DND-41 (cell line): ENCODE measurements at regions not wholly inside any gene's neighbourhood (a gene's known extent, or its start where the extent isn't known, plus 50 kb on each side); places are given as distances from the start of the nearest gene placed in this dataset.

ENCODE experiments used
- ATAC-seq: fragments of 200-7000 bp; cut with Tn5 transposase; 3 replicates; pipeline ENCODE4 v1.9.1; 2021; ENCODE audit warnings: low read depth; ENCODE audit not compliant: insufficient read depth
- DNase-seq: peaks from one replicate; pipeline ENCODE4 v3.0.0-alpha.2; 2020
- H2AFZ ChIP-seq: 2 replicates; pipeline ENCODE4 v1.6.0; 2012; ENCODE audit warnings: low read depth, low read length
- H3K27ac ChIP-seq: 2 replicates; pipeline ENCODE4 v1.5.1; 2012; ENCODE audit warnings: low read length, inconsistent platforms
- H3K27me3 ChIP-seq: fragments of 200-600 bp; sonication (generic); 2 replicates; pipeline ENCODE4 v1.6.0; 2012; ENCODE audit warnings: low read length, mild to moderate bottlenecking, inconsistent platforms; ENCODE audit not compliant: insufficient read depth, poor library complexity
- H3K36me3 ChIP-seq: 2 replicates; pipeline ENCODE4 v1.5.1; 2012; ENCODE audit warnings: low read length, inconsistent platforms; ENCODE audit not compliant: insufficient read depth
- H3K4me1 ChIP-seq: 2 replicates; pipeline ENCODE4 v1.5.1; 2012; ENCODE audit warnings: mild to moderate bottlenecking, low read length; ENCODE audit not compliant: insufficient read depth
- H3K4me2 ChIP-seq: 2 replicates; pipeline ENCODE4 v1.6.0; 2012; ENCODE audit warnings: mild to moderate bottlenecking, moderate library complexity, low read length, inconsistent platforms; ENCODE audit not compliant: insufficient read depth
- H3K4me3 ChIP-seq, 2 experiments: fragments of 200-600 bp in 1 of 2; shearing (Covaris generic) in 1 of 2; 2 replicates each; pipeline ENCODE4 v1.5.1; 2012 to 2016; ENCODE audit warnings: inconsistent platforms in 2 of 2, low read length in 2 of 2, mild to moderate bottlenecking in 2 of 2, low read depth in 1 of 2, moderate library complexity in 1 of 2
- H3K79me2 ChIP-seq: 2 replicates; pipeline ENCODE4 v1.6.0; 2012; ENCODE audit warnings: low read length, inconsistent platforms; ENCODE audit not compliant: insufficient read depth
- H3K9ac ChIP-seq: 2 replicates; pipeline ENCODE4 v1.6.0; 2012; ENCODE audit warnings: low read depth, mild to moderate bottlenecking, inconsistent platforms, low read length, moderate library complexity
- H3K9me3 ChIP-seq: 2 replicates; pipeline ENCODE4 v1.5.1; 2012; ENCODE audit warnings: low read length, moderate library complexity, mild to moderate bottlenecking, inconsistent platforms; ENCODE audit not compliant: insufficient read depth, severe bottlenecking
- H4K20me1 ChIP-seq: 2 replicates; pipeline ENCODE4 v1.6.0; 2012; ENCODE audit warnings: low read length; ENCODE audit not compliant: insufficient read depth
- CTCF ChIP-seq: IDR thresholded peaks from 2 replicates; pipeline ENCODE4 v1.5.1; 2012; ENCODE audit warnings: borderline replicate concordance, low read length, moderate library complexity, mild to moderate bottlenecking; ENCODE audit not compliant: poor library complexity, severe bottlenecking; ENCODE audit errors: extremely low read depth
- EZH2 ChIP-seq: IDR thresholded peaks from 3 replicates; pipeline ENCODE4 v1.6.1; 2012; ENCODE audit warnings: borderline replicate concordance, low read depth, mild to moderate bottlenecking, moderate library complexity, low read length, inconsistent platforms; ENCODE audit not compliant: severe bottlenecking

- ATAC-seq: no peak
- no peak overlapping the region for H3K27ac ChIP-seq
- H3K9ac ChIP-seq: no peak overlapping the region
- no peak for TF ChIP-seq EZH2
- no peak for TF ChIP-seq CTCF
- H3K36me3 ChIP-seq: no peaks in the 10 kb centered on the region
- no peak for DNase-seq
- H2AFZ ChIP-seq: no peak overlapping the region
- no peak overlapping the region for H3K4me3 ChIP-seq
- H4K20me1 ChIP-seq: no peaks in the 10 kb centered on the region
- no peaks in the 10 kb centered on the region for H3K79me2 ChIP-seq
- H3K9me3 ChIP-seq: peaks cover 2% of the 10 kb centered on the region
- H3K4me2 ChIP-seq: no peak overlapping the region
- H3K4me1 ChIP-seq: no peaks in the 10 kb centered on the region
- no peaks in the 10 kb centered on the region for H3K27me3 ChIP-seq
Measured at GRCh38 chr3:163547014-163547685, 1531.1 kb downstream of the SI start.

DNA sequence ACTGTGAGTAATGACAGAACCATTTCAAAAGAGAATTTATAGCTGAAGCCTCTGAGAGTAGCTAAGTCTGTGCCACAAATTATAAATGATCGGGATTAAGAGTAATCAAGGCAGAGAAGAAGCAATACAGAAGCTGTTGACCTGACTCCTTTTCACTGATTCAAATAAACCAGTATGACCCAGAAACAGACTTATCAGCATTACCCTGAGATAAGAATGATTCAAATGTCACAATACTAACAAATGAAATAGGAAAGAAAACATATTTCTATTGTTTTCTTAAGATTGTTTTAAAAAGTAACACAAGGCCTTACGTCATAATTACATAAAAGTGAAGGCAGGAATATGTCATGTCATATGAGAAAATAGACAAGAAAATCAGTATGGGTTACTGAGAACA, 1534.6 kb downstream of the SI start:
- Histone ChIP-seq H3K36me3 (no peaks in the 10 kb centered on the region), H2AFZ (peak overlapping the region; percentile 41; the same call in 1 of the 2 replicates), H3K27me3 (no peaks in the 10 kb centered on the region), H3K9me3 (no peaks in the 10 kb centered on the region), H3K9ac (no peak overlapping the region), H3K27ac (no peak overlapping the region), H3K4me1 (no peaks in the 10 kb centered on the region), H3K79me2 (no peaks in the 10 kb centered on the region), H4K20me1 (no peaks in the 10 kb centered on the region), H3K4me3 (no peak overlapping the region), H3K4me2 (no peak overlapping the region)
- no peak for DNase-seq
- no peak for ATAC-seq
- TF ChIP-seq CTCF (no peak), EZH2 (no peak)

DNA sequence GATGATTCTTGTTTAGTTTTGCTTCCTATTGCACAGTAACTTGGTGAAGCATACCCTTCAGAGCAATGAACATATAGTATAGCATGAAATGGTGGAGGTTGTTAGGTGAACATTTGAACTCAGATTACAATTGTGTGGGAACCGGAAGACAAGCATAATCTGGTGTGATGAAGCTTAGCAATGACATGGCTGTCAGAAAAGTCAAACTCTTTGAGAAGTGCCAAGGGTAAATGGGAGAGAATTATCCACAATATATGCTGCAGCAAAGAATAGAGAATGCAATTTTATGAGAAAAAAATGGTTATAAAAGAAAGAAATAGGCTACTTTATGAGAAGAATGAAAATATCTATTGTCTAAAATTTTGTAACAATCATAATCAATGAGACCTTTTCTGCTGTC, 1536.7 kb downstream of the SI start:
- H3K27me3 ChIP-seq: no peaks in the 10 kb centered on the region
- H4K20me1 ChIP-seq: no peaks in the 10 kb centered on the region
- no peak for TF ChIP-seq CTCF
- no peak for TF ChIP-seq EZH2
- H3K9ac ChIP-seq: no peak overlapping the region
- no peaks in the 10 kb centered on the region for H3K4me1 ChIP-seq
- H3K9me3 ChIP-seq: no peaks in the 10 kb centered on the region
- DNase-seq (no peak), ATAC-seq (no peak)
- no peak overlapping the region for H3K4me2 ChIP-seq
- H3K4me3 ChIP-seq: no peak overlapping the region
- H2AFZ ChIP-seq: no peak overlapping the region
- H3K79me2 ChIP-seq: no peaks in the 10 kb centered on the region
- H3K36me3 ChIP-seq: no peaks in the 10 kb centered on the region
- no peak overlapping the region for H3K27ac ChIP-seq
